NCI-H226 (cell line): ENCODE measurements at regions not wholly inside any gene's neighbourhood (a gene's known extent, or its start where the extent isn't known, plus 50 kb on each side); places are given as distances from the start of the nearest gene placed in this dataset.
"Not testable (repeated sequence)": the region's sequence is repeated elsewhere in the genome, so short reads cannot be mapped to it uniquely, and the experiment has no call there.

Experiments used
- DNase-seq: peaks from one replicate; pipeline ENCODE4 v3.0.0-alpha.2; 2015

GRCh38 chr14:77985211-77985615 lies 185.0 kb upstream of the NRXN3 start:
- DNase-seq: no peak

DNA sequence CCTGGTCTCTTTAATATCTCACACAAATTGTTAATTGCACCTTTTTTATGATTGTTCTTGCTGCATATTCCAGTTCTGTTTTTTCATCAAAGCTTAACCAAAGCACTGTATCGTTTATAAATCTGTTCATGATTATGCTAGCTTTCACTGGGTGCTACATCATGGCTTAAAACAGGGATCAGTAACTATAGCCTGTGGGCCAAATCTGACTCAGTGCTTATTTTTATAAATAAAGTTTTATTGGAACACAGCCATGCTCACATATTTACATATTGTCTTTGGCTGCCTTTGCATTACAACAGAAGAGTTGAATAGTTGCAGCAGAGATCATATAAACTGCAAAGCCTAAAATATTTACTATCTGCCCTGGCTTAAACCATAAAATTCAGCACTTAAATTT lies 183.4 kb upstream of the NRXN3 start:
- DNase-seq: no peak

GRCh38 chr14:77988096-77988870 lies 181.9 kb upstream of the NRXN3 start:
- no peak for DNase-seq

GRCh38 chr14:77988970-77989369 lies 181.2 kb upstream of the NRXN3 start:
- DNase-seq: peak; percentile 57

DNA sequence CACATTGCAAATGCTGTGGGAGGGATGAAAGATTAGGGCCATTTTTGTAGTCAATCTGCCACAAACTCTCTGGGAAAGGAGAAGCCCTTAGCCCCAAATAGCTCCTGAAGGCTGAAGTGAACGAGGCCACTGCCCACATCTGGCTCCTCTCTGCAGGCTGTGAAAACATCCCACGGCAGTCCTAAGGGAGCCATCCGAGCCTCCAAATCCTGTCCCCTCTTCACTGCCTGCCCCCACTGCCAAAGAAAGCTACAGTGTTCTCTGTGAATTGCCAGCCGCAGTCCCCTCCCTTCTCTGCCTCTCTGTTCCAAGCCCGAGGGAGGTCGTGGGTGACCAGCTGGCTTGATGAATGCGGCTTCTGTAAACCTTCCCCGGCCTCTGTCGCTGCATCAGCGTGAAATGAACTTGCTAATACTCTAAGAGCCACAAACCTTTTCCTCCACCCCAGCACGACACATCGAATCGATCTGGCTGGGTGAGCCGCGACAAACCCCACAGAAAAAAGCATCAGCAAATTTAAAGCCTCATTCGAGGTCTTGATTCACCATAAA lies 180.7 kb upstream of the NRXN3 start:
- no peak for DNase-seq

- DNase-seq: no peak
Measured at GRCh38 chr14:77990337-77990736, 179.8 kb upstream of the NRXN3 start.

- DNase-seq: no peak
Measured at GRCh38 chr14:77991128-77991772, 178.9 kb upstream of the NRXN3 start.

DNA sequence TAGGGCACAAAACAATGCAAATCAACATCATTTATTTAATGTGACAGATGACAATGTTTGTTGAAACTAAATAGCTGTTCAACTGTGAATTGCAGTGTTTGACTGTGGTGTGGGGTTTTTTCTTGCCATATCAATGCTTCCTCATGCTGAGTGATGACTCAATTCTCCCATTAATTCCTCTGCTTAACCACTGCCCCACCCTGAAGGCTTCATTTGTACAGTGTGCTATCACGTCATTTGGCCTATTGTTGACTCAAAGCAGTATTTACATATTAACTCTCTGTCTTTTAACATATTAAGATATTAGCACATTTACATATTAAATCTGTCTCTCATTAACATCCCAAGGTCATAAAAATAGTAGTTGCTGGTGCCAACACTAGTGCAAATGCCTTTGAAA lies 164.8 kb upstream of the NRXN3 start:
- DNase-seq: peak; percentile 18

GRCh38 chr14:78007160-78007559 lies 163.0 kb upstream of the NRXN3 start:
- no peak for DNase-seq

GRCh38 chr14:78010688-78011087 lies 159.5 kb upstream of the NRXN3 start:
- DNase-seq: peak; percentile 42

DNA sequence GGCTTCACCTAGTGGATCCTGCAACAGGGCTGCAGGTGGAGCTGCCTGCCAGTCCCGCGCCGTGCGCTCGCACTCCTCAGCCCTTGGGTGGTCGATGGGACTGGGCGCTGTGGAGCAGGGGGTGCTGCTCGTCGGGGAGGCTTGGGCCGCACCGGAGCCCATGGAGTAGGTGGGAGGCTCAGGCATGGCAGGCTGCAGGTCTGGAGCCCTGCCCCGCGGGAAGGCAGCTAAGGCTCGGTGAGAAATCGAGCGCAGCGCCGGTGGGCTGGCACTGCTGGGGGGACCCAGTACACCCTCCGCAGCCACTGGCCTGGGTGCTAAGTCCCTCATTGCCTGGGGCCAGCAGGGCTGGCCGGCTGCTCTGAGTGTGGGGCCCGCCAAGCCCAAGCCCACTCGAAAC lies 156.3 kb upstream of the NRXN3 start:
- not testable (repeated sequence) for DNase-seq

DNA sequence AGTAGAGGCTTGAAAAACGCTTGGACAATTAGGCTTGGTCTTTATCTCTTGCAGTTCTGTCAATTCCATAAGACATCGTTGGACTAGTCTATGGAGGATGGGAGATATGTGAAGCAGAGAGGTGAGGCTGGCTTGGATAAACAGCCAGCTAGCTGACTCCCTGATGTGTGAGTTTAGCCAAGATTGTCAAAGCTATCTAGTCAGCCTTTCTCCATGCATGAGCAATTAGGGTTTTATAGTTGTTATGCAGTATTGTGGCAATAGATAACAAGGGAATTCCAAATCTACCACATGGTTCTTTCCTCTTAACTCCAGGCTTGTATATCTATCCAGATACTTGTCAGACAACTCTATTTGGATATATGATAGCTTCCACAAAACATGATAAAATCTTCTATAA lies 153.6 kb upstream of the NRXN3 start:
- no peak for DNase-seq

GRCh38 chr14:78018283-78018682 lies 151.9 kb upstream of the NRXN3 start:
- DNase-seq: no peak

DNA sequence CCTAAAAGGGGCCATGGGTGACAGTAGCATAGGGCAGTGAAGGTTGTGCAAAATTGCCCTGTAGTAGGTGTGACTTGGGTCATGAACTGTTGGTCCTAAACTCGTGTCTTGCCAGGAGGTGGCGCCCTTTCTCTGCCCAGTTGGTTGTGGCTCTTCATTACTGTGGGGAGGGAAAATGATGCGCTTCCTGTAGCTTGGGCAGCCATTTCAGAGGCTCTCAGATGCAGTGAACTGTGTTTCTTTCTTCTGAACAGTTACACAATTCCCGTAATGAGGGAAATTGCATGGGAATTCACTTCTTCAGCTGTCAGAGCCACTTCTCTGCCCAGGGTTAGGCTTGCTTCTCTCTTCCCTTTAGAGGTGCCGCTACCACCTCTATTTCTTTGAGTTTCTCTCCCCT lies 148.1 kb upstream of the NRXN3 start:
- no peak for DNase-seq

DNA sequence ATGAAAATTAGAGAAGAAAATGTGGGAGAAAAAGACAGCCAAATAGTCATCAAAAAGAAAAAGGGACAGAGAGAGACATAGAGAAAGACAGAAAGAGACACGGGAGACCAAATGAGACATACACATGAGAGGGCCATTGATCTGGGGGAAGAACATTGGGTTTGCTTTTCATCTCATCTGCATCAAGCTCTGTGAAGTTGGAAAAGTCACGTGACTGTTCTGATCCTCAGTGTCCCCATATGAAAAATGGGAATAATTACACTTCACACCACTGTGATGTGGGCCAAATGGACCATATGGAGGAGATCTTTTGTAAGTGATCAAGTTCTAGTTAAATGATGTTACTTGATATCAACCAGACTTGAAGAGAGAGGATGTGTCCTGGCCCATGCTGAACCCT lies 147.1 kb upstream of the NRXN3 start:
- no peak for DNase-seq

DNA sequence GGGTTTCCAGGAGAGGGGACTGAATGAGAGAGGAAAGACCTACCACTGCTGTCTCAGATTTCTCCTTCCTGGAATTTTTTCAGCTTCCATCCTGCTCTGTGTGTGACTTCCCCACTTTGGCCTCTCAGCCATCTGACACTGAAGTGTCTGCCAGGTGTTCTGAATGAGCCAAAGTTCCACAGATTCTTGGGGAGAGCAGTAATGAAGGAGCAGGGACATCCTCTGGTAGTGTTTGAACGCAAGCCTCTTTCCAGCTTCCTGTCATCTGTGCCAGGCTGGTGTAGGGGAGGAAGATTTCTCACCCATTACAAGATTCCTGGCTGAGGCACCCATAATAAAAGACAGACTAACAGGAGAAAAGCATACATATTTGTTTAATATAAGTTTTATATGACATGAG lies 141.7 kb upstream of the NRXN3 start:
- no peak for DNase-seq

GRCh38 chr14:78029601-78030372 lies 140.4 kb upstream of the NRXN3 start:
- DNase-seq: no peak

DNA sequence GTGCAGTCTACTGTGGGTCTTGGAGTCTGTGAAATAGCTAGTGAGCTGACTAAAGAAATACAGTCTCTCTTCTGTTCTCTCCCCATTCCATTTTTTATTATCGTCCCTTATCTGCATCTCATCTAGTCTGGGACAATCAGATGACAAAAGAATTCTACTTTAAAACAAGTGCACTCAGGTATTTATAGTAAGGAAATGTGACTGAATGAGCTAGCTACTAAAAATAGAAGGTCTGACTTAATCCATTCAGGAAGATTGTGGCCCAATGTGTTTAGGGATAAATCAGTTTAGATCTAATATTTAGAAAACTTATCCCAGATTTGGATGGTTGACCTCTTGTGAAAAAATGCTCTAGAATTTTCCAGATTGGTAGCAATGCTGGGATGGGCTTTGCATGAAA lies 126.8 kb upstream of the NRXN3 start:
- DNase-seq: no peak

DNA sequence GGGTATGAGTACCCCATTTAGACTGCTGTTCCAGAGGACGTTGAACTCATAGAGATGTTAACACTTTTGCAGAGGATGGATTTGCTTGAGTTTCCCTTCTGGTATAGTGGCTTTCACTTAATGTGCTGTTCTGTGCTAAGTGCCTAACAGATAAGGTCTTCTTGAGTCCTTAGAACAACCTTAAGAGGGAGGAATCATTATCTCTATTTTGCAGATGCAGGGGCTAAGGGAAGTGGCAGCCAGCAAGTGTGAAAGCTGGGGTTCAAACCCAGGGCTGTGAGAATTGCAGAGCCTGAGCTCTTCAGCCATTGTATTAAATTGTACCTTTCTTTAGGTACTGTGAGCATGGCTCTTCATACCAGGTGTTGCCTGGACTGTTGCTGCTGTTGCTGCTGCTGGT lies 122.1 kb upstream of the NRXN3 start:
- no peak for DNase-seq

DNA sequence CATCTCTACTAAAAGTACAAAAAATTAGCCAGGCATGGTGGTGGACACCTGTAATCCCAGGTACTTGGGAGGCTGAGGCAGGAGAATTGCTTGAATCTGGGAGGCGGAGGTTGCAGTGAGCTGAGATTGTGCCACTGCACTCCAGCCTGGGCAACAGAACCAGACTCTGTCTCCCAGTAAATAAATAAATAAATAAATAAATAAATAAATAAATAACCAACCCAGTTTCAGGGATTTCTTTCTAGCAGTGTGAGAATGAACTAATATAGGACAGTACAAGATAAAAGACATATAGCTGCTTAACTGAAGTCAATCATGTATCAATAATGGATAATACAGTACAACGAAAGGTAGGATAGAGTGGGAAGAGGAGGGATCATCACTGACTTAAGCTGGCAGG lies 113.3 kb upstream of the NRXN3 start:
- not testable (repeated sequence) for DNase-seq

GRCh38 chr14:78070344-78070743 lies 99.8 kb upstream of the NRXN3 start:
- no peak for DNase-seq

DNA sequence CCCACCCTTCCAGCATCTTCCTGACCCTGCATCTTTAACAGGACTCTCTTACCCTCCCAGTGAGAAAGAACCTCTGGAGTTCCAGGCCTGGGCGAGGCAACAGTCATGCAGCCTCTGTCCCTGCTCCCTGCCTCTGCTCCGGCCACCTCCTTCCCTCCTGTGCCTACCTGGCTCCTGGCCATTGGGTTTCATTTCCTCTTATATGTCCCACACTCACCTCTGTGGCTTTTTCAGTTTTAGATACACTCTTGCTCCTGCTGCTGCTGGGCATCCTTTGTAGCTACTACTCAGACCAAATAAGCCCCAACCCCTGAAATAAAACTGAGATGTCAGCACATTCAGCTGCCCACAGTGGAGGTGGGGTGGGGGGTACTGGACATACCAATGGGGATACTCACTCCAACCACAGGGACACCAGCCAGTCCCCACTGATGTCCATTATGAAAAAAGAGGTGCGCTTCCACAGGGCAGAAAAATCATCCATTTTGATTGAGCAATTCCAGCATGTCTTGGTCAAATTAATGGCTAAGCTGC lies 99.1 kb upstream of the NRXN3 start:
- no peak for DNase-seq

GRCh38 chr14:78073028-78073427 lies 97.1 kb upstream of the NRXN3 start:
- DNase-seq: no peak
